Mesenchymal stem cell (in vitro differentiated cells and primary cell): ENCODE measurements at regions not wholly inside any gene's neighbourhood (a gene's known extent, or its start where the extent isn't known, plus 50 kb on each side); places are given as distances from the start of the nearest gene placed in this dataset.
A peak's percentile ranks its signal among the peaks of the same experiment; 100 is the strongest.

Experiments
- DNase-seq: peaks from one replicate; pipeline ENCODE4 v3.0.0-alpha.2; 2013
- H2AFZ ChIP-seq: one replicate; pipeline ENCODE4 v1.6.1; 2013; ENCODE audit warnings: low read depth, mild to moderate bottlenecking, control low read depth, inconsistent platforms, low read length, moderate library complexity
- H2AK5ac ChIP-seq: 2 replicates; pipeline ENCODE4 v1.6.1; 2013; ENCODE audit warnings: low read length, moderate library complexity, mild to moderate bottlenecking, inconsistent platforms; ENCODE audit not compliant: severe bottlenecking
- H2BK120ac ChIP-seq: one replicate; pipeline ENCODE4 v1.6.1; 2013; ENCODE audit warnings: low read depth, mild to moderate bottlenecking, inconsistent platforms, low read length, moderate library complexity
- H2BK12ac ChIP-seq, 2 experiments: one replicate each; pipeline ENCODE4 v1.6.1; 2013; ENCODE audit warnings: inconsistent platforms in 2 of 2, low read length in 2 of 2, mild to moderate bottlenecking in 2 of 2, moderate library complexity in 2 of 2, control low read depth in 1 of 2
- H2BK15ac ChIP-seq: one replicate; pipeline ENCODE4 v1.6.1; 2013; ENCODE audit warnings: mild to moderate bottlenecking, low read depth, inconsistent platforms; ENCODE audit not compliant: poor library complexity, severe bottlenecking
- H2BK5ac ChIP-seq: 2 replicates; pipeline ENCODE4 v1.6.1; 2013; ENCODE audit warnings: low read depth, mild to moderate bottlenecking, low read length, control low read depth, inconsistent platforms; ENCODE audit not compliant: poor library complexity, severe bottlenecking
- H3K14ac ChIP-seq, 2 experiments: one replicate each; pipeline ENCODE4 v1.6.1; 2013; ENCODE audit warnings: inconsistent platforms in 2 of 2, low read length in 2 of 2, control low read depth in 1 of 2, mild to moderate bottlenecking in 1 of 2, moderate library complexity in 1 of 2
- H3K18ac ChIP-seq, 2 experiments: one replicate each; pipeline ENCODE4 v1.6.1; 2013; ENCODE audit warnings: inconsistent platforms in 2 of 2, low read length in 2 of 2, control low read depth in 1 of 2, low read depth in 1 of 2, mild to moderate bottlenecking in 1 of 2
- H3K23ac ChIP-seq, 2 experiments: one replicate each; pipeline ENCODE4 v1.6.1; 2013; ENCODE audit warnings: inconsistent platforms in 2 of 2, low read length in 2 of 2, mild to moderate bottlenecking in 2 of 2, moderate library complexity in 2 of 2, control low read depth in 1 of 2
- H3K27ac ChIP-seq: 2 replicates; pipeline ENCODE4 v1.5.1; 2013; ENCODE audit warnings: mild to moderate bottlenecking, moderate library complexity, low read length, control low read depth, inconsistent platforms; ENCODE audit not compliant: poor library complexity, severe bottlenecking
- H3K27me3 ChIP-seq, 2 experiments: 2 replicates each; pipeline versions ENCODE4 v1.6.1 to v1.7.0; 2013; ENCODE audit warnings: low read length in 2 of 2, mild to moderate bottlenecking in 2 of 2, moderate library complexity in 2 of 2, control low read depth in 1 of 2, inconsistent platforms in 1 of 2; ENCODE audit not compliant: control insufficient read depth in 1 of 2, insufficient read depth in 1 of 2
- H3K36me3 ChIP-seq, 2 experiments: 2 replicates each; pipeline versions ENCODE4 v1.6.1 to v1.7.0; 2013; ENCODE audit warnings: low read length in 2 of 2, control low read depth in 1 of 2, inconsistent platforms in 1 of 2, low read depth in 1 of 2, mild to moderate bottlenecking in 1 of 2; ENCODE audit not compliant: insufficient read depth in 2 of 2, control insufficient read depth in 1 of 2
- H3K4ac ChIP-seq, 2 experiments: one replicate each; pipeline ENCODE4 v1.6.1; 2013; ENCODE audit warnings: inconsistent platforms in 2 of 2, low read length in 2 of 2, mild to moderate bottlenecking in 2 of 2, moderate library complexity in 2 of 2, control low read depth in 1 of 2, low read depth in 1 of 2
- H3K4me1 ChIP-seq: 2 replicates; pipeline ENCODE4 v1.6.1; 2013; ENCODE audit warnings: low read depth, low read length, control low read depth; ENCODE audit not compliant: control insufficient read depth, insufficient read depth
- H3K4me2 ChIP-seq: 2 replicates; pipeline ENCODE4 v1.6.1; 2013; ENCODE audit warnings: low read length, mild to moderate bottlenecking, inconsistent platforms; ENCODE audit not compliant: poor library complexity, severe bottlenecking
- H3K4me3 ChIP-seq, 2 experiments: 2 replicates each; pipeline versions ENCODE4 v1.5.1 to v1.7.0; 2013; ENCODE audit warnings: low read length in 2 of 2, mild to moderate bottlenecking in 2 of 2, control low read depth in 1 of 2, low read depth in 1 of 2; ENCODE audit not compliant: insufficient read depth in 1 of 2
- H3K79me1 ChIP-seq: replicated peaks from 2 replicates; pipeline ENCODE4 v1.6.1; 2013; ENCODE audit warnings: mild to moderate bottlenecking, control low read depth, low read length, inconsistent platforms; ENCODE audit not compliant: poor library complexity, severe bottlenecking
- H3K9ac ChIP-seq: 2 replicates; pipeline ENCODE4 v1.7.0; 2013; ENCODE audit warnings: mild to moderate bottlenecking, low read length, moderate library complexity
- H3K9me3 ChIP-seq: 2 replicates; pipeline ENCODE4 v1.7.0; 2013; ENCODE audit warnings: mild to moderate bottlenecking, low read length; ENCODE audit not compliant: control insufficient read depth
- H4K8ac ChIP-seq: one replicate; pipeline ENCODE4 v1.6.1; 2013; ENCODE audit warnings: inconsistent platforms, mild to moderate bottlenecking, low read length, moderate library complexity
- H4K91ac ChIP-seq: one replicate; pipeline ENCODE4 v1.6.1; 2013; ENCODE audit warnings: mild to moderate bottlenecking, low read length, inconsistent platforms
- WGBS: methylation state at CpG from one replicate; pipeline ENCODE4 v1.1.7; 2013; ENCODE audit warnings: mixed read lengths; 5-methylcytosine and 5-hydroxymethylcytosine counted together

- H2BK15ac ChIP-seq, result no peak overlapping the region
- H3K79me1 ChIP-seq, result no peaks in the 10 kb centered on the region
- 100% methylated on average over 1 of the region's 2 CpGs for WGBS
- H2AK5ac ChIP-seq, result no peak overlapping the region
- no peaks in the 10 kb centered on the region for H3K36me3 ChIP-seq
- H2BK120ac ChIP-seq, result no peak overlapping the region
- no peak overlapping the region for H3K9ac ChIP-seq
- H4K8ac ChIP-seq, result no peak overlapping the region
- no peaks in the 10 kb centered on the region for H3K4me1 ChIP-seq
- peak; percentile 16 for DNase-seq
- no peak overlapping the region for H3K4me3 ChIP-seq
- peak overlapping the region; percentile 27 for H4K91ac ChIP-seq
- H3K27ac ChIP-seq, result no peak overlapping the region
- H3K14ac ChIP-seq, result no peak overlapping the region
- no peaks in the 10 kb centered on the region for H3K9me3 ChIP-seq
- H3K4me2 ChIP-seq, result no peak overlapping the region
- no peak overlapping the region for H2AFZ ChIP-seq
- H3K18ac ChIP-seq, result no peak overlapping the region
- H3K4ac ChIP-seq, result no peak overlapping the region
- H3K27me3 ChIP-seq, result peaks cover 0 to 7% of the 10 kb centered on the region in 2 experiments
- no peak overlapping the region for H3K23ac ChIP-seq
- H2BK12ac ChIP-seq, result no peak overlapping the region
- peak overlapping the region; percentile 57 for H2BK5ac ChIP-seq
Observed at GRCh38 chr13:26456650-26457049, 100.8 kb upstream of the WASF3 start.

- Histone ChIP-seq H3K23ac (no peak overlapping the region), H3K18ac (no peak overlapping the region), H2BK12ac (peak overlapping the region in 1 of 2 experiments; percentile 54), H2AK5ac (no peak overlapping the region), H2AFZ (no peak overlapping the region), H3K4ac (no peak overlapping the region), H3K79me1 (no peaks in the 10 kb centered on the region), H3K4me2 (no peak overlapping the region), H3K4me3 (no peak overlapping the region), H2BK5ac (no peak overlapping the region), H3K36me3 (no peaks in the 10 kb centered on the region), H3K9me3 (no peaks in the 10 kb centered on the region), H3K27me3 (peaks cover 0 to 7% of the 10 kb centered on the region in 2 experiments), H3K14ac (no peak overlapping the region), H2BK15ac (no peak overlapping the region), H4K8ac (no peak overlapping the region), H3K27ac (no peak overlapping the region), H3K9ac (no peak overlapping the region), H2BK120ac (no peak overlapping the region), H4K91ac (no peak overlapping the region), H3K4me1 (no peaks in the 10 kb centered on the region)
- DNase-seq, result peak; percentile 75
Observed at GRCh38 chr13:26457212-26457611, 100.3 kb upstream of the WASF3 start.

- Histone ChIP-seq H3K23ac (no peak overlapping the region), H2BK12ac (no peak overlapping the region), H4K8ac (no peak overlapping the region), H2AFZ (no peak overlapping the region), H3K9me3 (no peaks in the 10 kb centered on the region), H3K18ac (no peak overlapping the region), H3K14ac (no peak overlapping the region), H3K9ac (no peak overlapping the region), H3K4me2 (no peak overlapping the region), H2BK15ac (no peak overlapping the region), H3K27me3 (peaks cover 4 to 13% of the 10 kb centered on the region in 2 experiments), H2AK5ac (no peak overlapping the region), H2BK5ac (no peak overlapping the region), H3K4ac (no peak overlapping the region), H3K4me1 (no peaks in the 10 kb centered on the region), H3K4me3 (no peak overlapping the region), H3K36me3 (no peaks in the 10 kb centered on the region), H3K27ac (no peak overlapping the region), H3K79me1 (no peaks in the 10 kb centered on the region), H2BK120ac (no peak overlapping the region), H4K91ac (no peak overlapping the region)
- DNase-seq, result no peak
- 91% methylated on average over 9 of the region's 10 CpGs for WGBS
Observed at GRCh38 chr13:26458196-26458749, 99.2 kb upstream of the WASF3 start.

GRCh38 chr13:26459276-26460131, 98.0 kb upstream of the WASF3 start:
- peak overlapping the region in 1 of 2 experiments; percentile 30 for H3K4ac ChIP-seq
- H2BK15ac ChIP-seq, result no peak overlapping the region
- H3K4me2 ChIP-seq, result no peak overlapping the region
- H3K4me3 ChIP-seq, result no peak overlapping the region
- H3K9ac ChIP-seq, result no peak overlapping the region
- H3K4me1 ChIP-seq, result no peaks in the 10 kb centered on the region
- H3K18ac ChIP-seq, result peak overlapping the region in 1 of 2 experiments; percentile 28
- no peaks in the 10 kb centered on the region for H3K36me3 ChIP-seq
- no peak overlapping the region for H3K27ac ChIP-seq
- no peak overlapping the region for H3K23ac ChIP-seq
- H2BK120ac ChIP-seq, result no peak overlapping the region
- H2AFZ ChIP-seq, result no peak overlapping the region
- peak; percentile 13 for DNase-seq
- no peaks in the 10 kb centered on the region for H3K9me3 ChIP-seq
- H3K14ac ChIP-seq, result no peak overlapping the region
- no peak overlapping the region for H2BK5ac ChIP-seq
- H2BK12ac ChIP-seq, result peak overlapping the region; percentile 37 to 46
- no peak overlapping the region for H4K8ac ChIP-seq
- no peaks in the 10 kb centered on the region for H3K79me1 ChIP-seq
- peak overlapping the region; percentile 53 for H4K91ac ChIP-seq
- H3K27me3 ChIP-seq, result peaks cover 11 to 21% of the 10 kb centered on the region in 2 experiments
- WGBS, result 71% methylated on average over 9 of the region's 9 CpGs
- no peak overlapping the region for H2AK5ac ChIP-seq
